ENCODE measurements at regions not wholly inside any gene's neighbourhood (a gene's known extent, or its start where the extent isn't known, plus 50 kb on each side); places are given as distances from the start of the nearest gene placed in this dataset.

DNA sequence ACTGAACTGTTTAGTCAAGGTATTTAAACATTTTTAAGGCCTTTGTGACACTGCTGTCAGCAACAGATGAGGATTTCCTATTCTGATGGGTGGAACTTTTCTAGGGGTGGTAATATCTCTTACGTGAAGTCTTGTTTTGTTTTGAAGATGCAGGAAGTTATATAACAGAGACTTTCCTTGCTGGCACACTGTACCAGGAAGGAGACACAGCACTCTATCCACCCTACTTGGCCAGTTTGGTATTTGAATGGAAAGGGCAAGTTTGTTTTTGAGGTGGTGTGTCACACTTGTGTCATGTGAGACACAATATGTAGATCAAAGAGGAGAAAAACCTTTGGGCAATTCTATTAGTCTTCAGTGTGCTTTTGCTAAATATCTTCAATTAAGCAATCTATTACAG, 51.6 kb upstream of the SRP54 start:
- peak in 1 of 2 experiments; percentile 28 for DNase-seq

DNA sequence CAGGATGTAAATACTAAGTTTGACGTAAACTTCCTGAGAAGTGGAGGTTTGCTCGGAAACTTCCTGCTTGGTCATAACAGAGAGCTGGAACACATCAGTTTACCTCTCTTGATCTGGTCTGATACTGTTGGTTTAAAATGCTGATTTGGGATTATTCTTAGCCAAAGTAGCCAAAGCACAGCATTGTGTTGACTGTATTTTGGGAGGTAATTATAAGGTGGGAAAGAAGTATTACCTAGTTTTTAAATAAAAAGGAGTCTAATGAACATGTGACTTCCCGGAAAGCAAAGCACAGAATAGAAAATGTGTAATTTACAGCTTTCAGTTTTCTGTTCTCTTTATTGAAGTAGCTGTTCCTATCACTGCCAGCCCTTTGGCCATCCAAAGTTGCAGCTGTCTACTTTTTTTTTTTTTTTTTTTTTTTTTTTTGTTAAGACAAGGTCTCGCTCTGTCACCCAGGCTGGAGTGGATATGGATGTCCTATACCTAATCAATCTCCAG, 52.2 kb upstream of the SRP54 start:
- no peak for DNase-seq

DNA sequence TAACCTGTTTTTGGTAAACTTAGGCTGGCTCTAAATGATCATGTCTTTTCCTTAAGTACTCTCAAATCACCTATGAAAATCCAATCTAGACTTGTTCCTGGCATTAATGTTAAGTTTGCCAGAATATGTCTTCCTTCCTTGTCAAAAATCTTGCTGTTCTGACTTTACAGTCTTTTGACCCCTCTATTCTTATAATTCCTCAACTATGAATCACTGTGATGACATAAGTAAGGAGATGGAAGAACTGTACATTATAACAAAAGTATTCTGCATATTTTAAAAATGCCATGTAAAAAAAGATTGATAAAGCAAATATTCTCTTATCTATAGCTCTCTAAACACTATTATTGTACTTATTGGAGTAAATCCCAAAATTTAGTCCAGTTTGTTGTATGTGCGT, 51.4 kb upstream of the BAZ1A start:
- no peak for DNase-seq
